Lower leg skin (tissue), 3 donors: ENCODE measurements at regions not wholly inside any gene's neighbourhood (a gene's known extent, or its start where the extent isn't known, plus 50 kb on each side); places are given as distances from the start of the nearest gene placed in this dataset.

Experiments
- POLR2A ChIP-seq, 2 donors: fragments of 450-650 bp; IDR thresholded peaks; one replicate each; pipeline ENCODE4 v1.6.1; 2016 to 2017; ENCODE audit warnings: antibody characterized with exemption in 2 of 2, mild to moderate bottlenecking in 1 of 2, moderate library complexity in 1 of 2
- TF ChIP-seq, protein P1 (sequence below), 3 donors: fragments of 450-650 bp; IDR thresholded peaks; one replicate each; pipeline ENCODE4 v1.5.1; 2016; ENCODE audit warnings: antibody characterized with exemption in 3 of 3, mild to moderate bottlenecking in 3 of 3, moderate library complexity in 2 of 3

DNA sequence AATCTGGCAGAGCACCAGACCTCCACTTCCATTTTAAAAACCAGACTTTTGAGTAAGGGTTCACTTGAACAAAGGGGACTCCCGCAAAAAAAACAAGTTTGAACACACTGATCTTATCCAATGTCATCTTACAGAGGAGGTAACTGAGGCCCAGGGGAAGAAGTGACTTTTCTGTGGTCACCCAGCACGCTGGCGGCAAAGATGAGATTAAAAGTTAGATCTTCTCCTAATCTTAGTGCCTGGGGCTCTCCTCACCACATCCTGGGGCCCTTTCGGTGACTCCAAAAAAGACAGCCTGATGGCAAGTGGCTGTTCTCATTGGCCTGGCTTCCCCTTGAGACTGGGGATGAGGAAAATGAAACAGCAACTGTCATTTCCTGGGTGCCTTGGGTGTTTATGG lies 101.8 kb upstream of the ZNF98 start:
- TF ChIP-seq POLR2A (IDR thresholded peaks at IDR 0.05): no peak
- TF ChIP-seq, protein P1, sequence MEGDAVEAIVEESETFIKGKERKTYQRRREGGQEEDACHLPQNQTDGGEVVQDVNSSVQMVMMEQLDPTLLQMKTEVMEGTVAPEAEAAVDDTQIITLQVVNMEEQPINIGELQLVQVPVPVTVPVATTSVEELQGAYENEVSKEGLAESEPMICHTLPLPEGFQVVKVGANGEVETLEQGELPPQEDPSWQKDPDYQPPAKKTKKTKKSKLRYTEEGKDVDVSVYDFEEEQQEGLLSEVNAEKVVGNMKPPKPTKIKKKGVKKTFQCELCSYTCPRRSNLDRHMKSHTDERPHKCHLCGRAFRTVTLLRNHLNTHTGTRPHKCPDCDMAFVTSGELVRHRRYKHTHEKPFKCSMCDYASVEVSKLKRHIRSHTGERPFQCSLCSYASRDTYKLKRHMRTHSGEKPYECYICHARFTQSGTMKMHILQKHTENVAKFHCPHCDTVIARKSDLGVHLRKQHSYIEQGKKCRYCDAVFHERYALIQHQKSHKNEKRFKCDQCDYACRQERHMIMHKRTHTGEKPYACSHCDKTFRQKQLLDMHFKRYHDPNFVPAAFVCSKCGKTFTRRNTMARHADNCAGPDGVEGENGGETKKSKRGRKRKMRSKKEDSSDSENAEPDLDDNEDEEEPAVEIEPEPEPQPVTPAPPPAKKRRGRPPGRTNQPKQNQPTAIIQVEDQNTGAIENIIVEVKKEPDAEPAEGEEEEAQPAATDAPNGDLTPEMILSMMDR (IDR thresholded peaks at IDR 0.05): no peak
